GM19455 (cell line): ENCODE measurements at regions not wholly inside any gene's neighbourhood (a gene's known extent, or its start where the extent isn't known, plus 50 kb on each side); places are given as distances from the start of the nearest gene placed in this dataset.
"Not testable (repeated sequence)": the region's sequence is repeated elsewhere in the genome, so short reads cannot be mapped to it uniquely, and the experiment has no call there.

Experiments
- ATAC-seq: cut with Tn5 transposase; IDR thresholded peaks from one replicate; pipeline ENCODE4 v1.9.1; 2021; ENCODE audit not compliant: unreplicated experiment

- no peak for ATAC-seq
These were observed 1164.7 kb downstream of the CDY2B start for GRCh38 chrY:16715278-16715677.

GRCh38 chrY:16673102-16673787 lies 1206.8 kb downstream of the CDY2B start:
- ATAC-seq = peak; percentile 59

DNA sequence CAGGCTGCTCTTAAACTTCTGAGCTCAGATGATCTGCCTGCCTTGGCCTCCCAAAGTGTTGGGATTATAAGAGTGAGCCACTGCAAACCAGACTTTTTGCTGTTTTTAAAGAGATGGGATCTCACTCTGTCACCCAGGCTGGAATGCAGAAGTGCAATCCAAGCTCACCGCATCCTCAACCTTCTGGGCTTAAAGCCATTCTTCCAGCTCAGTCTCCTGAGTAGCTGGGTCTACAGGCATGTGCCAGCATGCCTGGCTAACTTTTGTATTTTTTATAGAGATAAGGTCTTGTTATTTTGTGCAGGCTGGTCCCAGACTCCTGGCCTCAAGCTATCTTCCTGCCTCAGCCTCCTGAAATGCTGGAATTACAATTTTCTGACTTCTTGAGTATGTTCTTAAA lies 1211.6 kb downstream of the CDY2B start:
- no peak for ATAC-seq

- ATAC-seq = no peak
These were observed 1217.3 kb downstream of the CDY2B start for GRCh38 chrY:16662741-16663140.

GRCh38 chrY:16659340-16659739 lies 1220.7 kb downstream of the CDY2B start:
- ATAC-seq = no peak

DNA sequence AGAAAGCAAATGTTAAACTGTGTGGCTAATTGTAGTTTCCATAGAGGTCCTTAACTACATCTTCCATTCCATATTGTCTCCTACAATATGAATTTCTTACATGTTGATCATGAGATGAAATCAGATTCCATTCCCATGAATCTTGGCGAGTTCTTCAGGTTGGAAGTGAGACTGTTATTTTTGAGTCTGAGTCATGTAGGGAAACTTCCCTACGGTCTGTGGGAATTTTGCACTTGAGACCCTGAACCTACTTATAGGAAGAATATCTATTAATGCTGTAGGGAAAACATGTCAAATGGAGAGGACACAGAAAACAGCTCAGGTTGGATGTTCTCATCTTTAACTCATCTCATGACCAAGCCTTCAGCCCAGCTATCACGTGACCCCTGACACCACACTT lies 1226.0 kb downstream of the CDY2B start:
- no peak for ATAC-seq

DNA sequence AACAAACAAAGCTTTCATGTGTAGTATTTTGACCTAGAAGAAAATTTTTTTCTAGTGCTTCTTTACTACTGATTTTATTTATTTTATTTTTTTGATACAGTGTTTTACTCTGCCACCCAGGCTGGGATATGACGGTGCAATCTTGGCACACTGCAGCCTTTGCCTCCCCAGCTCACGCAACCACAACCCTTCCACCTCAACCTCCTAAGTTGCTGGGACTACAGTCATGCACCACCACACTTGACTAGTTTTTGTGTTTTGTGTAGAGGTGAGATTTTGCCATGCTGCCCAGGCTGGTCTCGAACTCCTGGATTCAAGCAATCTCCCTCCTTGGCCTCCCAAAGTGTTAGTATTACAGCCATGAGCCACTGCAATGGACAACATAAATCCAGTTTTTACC lies 1234.0 kb downstream of the CDY2B start:
- no peak for ATAC-seq

- no peak for ATAC-seq
These were observed 1234.6 kb downstream of the CDY2B start for GRCh38 chrY:16645449-16645848.

- ATAC-seq = peak; percentile 60
These were observed 1235.7 kb downstream of the CDY2B start for GRCh38 chrY:16644270-16644800.

GRCh38 chrY:16639777-16640176 lies 1240.2 kb downstream of the CDY2B start:
- ATAC-seq = no peak

GRCh38 chrY:16638743-16639142 lies 1241.3 kb downstream of the CDY2B start:
- ATAC-seq = not testable (repeated sequence)

DNA sequence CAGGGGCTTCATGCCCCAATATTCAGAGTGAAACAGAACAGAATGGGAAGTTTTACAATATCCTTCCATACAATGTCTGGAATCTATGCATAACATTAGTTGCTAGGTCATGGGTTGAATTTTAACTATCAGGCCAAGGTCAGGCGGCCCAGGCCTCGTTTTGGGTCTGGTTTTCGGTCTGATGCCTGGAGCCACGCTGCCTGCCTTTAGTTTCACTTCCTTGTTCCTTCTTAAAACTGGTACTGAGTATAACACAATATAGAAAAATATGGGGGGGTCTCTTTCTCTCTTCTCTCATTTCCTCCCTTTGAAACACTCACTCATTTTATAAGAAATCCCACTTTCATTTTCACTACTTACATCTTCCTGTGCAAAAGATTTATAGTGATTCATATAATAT lies 1243.8 kb downstream of the CDY2B start:
- ATAC-seq = peak; percentile 98

GRCh38 chrY:16629146-16629545 lies 1250.9 kb downstream of the CDY2B start:
- no peak for ATAC-seq

DNA sequence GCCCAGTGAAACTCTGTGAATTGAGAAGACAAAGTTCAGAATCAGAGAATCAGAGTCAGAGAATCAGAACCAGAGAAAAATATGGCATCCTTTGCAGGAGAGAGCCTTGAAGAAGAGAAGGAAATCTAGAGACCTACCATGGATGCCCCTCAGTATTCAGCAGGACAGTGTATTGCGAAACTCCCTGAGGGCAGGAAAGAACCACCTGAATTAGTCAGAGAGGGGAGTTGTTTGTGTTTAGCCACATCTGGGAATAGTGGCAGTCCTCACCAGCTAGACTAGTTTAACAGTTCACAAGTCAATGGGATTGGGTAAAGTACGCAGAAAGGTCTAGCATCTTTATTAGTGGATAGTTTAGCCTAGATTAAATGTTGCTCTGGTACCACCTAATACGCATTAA lies 1252.9 kb downstream of the CDY2B start:
- no peak for ATAC-seq

- no peak for ATAC-seq
These were observed 1263.6 kb downstream of the CDY2B start for GRCh38 chrY:16616201-16616975.

GRCh38 chrY:16608679-16609078 lies 1271.3 kb downstream of the CDY2B start:
- no peak for ATAC-seq

DNA sequence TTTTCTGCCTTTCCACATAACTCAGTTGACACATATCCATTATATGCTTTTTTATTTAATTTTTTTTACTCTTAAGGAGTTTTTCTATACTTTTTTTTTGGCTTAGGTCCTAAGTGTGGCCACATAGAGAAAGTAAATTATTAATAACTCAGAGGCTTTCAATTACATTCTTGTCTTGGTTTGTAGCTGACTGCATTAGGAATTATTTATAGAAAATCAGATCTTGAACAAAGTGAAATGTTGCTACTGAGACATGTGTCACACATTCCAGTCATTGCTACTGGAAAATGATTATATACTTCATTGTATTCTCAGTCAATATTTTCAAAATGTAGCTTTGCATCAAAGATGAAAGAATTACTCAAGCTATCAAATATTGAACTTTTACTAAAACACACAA lies 1277.9 kb downstream of the CDY2B start:
- ATAC-seq = no peak

DNA sequence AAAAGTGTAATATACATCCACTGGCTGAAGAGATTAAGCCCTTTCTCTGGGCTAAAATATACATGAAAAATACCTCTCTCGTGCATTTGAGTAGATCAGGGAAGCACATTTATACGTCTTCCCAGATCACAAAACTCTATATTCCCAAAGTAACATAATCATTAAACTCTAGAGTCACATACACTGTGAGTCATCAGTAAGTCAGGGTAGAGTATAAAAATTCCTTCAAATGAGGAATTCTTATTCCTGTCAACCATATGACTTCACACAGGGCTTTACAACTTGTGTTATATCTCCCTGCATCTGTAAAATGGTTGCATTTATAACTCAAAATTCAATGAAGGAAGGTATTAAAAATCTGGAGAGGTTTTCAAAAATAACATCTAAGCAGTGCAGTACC lies 1278.4 kb downstream of the CDY2B start:
- no peak for ATAC-seq

GRCh38 chrY:16572061-16572460 lies 1308.0 kb downstream of the CDY2B start:
- no peak for ATAC-seq

DNA sequence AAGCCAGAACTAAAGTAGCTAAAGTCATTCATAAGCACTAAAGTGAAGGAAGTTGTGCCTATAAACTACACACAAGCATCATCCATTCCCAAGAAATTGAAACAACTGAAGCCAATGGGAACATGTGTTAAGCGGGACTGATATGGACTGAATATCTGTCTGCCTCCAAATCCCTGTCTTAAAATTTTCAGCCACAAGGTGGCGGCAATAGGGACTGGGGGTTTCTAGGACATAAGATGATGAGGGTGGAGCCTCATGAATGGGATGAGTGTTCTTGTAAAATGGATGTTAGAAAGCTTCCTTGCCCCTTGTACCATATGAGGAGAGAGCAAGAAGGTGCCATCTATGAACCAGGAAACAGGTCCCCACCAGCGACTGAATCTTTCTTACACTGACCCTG lies 1317.5 kb downstream of the CDY2B start:
- no peak for ATAC-seq

- no peak for ATAC-seq
These were observed 1358.0 kb downstream of the CDY2B start for GRCh38 chrY:16522021-16522420.

GRCh38 chrY:16502733-16503214 lies 1377.2 kb downstream of the CDY2B start:
- no peak for ATAC-seq
